Stimulated activated CD4-positive, alpha-beta T cell treated with anti-CD3 and anti-CD28 coated beads, Interleukin-1b, Interleukin-23, amount 100 ng/mL, for 1 hour (primary cell): ENCODE measurements at regions not wholly inside any gene's neighbourhood (a gene's known extent, or its start where the extent isn't known, plus 50 kb on each side); places are given as distances from the start of the nearest gene placed in this dataset.

ENCODE experiments used
- DNase-seq, 2 donors: peaks; one replicate each; pipeline ENCODE4 v3.0.0-alpha.2; 2020; ENCODE audit warnings: low read depth in 2 of 2

DNA sequence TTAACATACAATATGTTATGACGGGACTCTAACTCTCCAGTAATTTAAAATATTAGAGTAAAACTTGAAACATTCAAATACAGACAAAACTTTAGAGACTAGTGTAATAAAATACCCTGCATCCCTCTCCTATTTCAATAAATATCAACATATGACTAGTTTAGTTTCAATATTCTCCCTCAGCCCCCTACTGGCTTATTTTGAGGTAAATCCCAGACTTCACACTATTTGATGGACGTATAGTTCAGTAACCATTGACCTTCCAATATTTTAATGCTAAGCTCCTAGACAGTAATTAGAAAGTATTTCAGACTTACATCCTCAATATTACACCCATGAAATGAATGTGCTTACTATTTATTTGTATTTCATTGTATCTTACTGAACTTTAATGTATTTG lies 180.7 kb upstream of the STARD13 start:
- DNase-seq = no peak

DNA sequence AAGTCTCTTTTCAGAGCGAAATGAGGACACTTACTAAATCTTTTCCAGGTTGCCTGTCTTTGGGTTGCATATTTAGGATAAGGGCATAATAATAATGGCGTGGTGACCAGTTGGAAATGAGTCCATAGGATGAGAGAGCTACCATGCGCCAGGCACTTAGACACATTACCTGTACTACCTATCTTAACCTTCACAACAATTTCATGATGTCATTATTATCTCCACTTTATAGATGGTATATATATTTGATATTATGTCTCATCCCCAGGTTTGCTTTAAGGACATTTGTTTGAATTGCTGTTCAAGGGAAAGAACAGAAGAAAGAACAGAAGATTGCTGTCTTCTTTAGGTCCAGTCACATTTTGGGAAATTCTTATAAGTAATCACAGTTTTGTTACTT lies 182.0 kb upstream of the STARD13 start:
- no peak for DNase-seq

GRCh38 chr13:33471204-33471603 lies 185.6 kb upstream of the STARD13 start:
- no peak for DNase-seq

DNA sequence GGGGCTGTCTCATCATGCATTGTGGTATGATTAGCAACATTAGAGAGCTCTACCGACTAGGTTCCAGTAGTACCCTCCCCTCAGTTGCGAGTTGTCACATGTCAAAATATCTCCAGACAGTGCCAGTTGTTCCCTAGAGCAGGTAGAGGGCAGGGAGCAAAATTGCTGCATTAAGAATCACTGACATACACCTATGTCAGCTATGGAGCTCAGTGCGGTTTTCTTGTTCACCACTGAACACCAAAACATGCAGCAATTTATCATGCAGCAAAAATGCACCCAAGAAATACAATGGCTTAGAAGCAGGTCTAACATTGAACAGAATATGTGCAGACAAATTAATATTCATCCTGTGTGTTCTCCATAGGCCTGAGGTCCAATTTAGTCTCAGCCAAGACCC lies 186.9 kb upstream of the STARD13 start:
- DNase-seq = no peak

DNA sequence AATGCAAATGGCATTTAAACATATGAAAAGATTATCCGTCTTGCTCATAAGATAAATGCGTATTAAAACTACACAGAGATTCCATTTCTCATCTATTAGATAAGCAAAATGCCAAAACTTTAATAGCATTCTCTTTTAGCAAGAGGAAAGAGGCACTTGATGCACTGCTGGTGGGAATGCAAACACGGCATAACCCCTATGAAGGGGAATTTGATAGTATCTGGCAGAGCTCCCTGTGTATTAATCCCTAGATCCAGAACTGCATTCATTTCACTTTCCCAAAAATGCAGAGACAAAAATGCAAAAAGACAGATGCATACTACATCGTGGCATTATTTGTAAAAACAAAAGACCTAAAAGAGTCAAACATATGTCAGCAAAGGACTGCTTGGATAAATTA lies 193.6 kb upstream of the STARD13 start:
- no peak for DNase-seq

DNA sequence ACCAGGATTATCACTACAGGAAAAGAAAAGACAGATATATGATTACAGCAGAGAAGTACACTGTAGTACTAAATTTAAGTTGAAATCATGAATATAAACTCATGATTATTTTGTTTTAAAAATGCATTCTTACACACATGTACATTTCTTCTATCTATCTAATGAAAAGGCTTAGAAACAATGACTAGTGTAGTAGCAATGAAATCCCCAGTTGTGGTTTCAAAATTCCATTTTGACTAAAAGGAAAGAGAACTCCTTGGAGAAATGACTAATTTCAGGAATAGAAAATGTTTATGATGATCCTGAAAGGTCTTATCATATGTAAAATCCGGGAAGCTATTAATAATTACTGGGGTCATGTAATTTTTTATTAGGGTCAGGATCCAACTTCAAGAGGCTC lies 195.0 kb upstream of the STARD13 start:
- DNase-seq = no peak

- DNase-seq = no peak
Measured at GRCh38 chr13:33483471-33483870, 197.9 kb upstream of the STARD13 start.

DNA sequence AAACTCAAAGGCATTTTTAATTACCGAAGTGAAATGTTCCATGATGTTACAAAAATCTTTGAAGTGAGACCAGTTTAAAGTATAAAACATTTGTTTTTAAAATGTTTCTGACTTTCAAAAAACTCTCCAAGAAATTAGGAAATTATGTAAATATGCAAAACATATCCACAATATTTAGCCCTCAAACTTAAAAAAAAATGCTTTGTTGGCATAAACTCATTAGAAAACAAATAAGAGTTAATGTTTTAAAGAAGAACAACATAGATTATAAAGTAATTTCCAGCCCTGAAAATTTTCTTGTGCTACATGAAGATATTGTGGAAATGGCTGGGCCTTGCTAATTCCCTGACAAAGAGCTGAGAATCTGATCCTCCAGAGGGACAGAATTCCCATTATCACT lies 199.7 kb upstream of the STARD13 start:
- no peak for DNase-seq

- DNase-seq = no peak
Measured at GRCh38 chr13:33487575-33488243, 202.2 kb upstream of the STARD13 start.

- DNase-seq = no peak
Measured at GRCh38 chr13:33489563-33489962, 204.0 kb upstream of the STARD13 start.

DNA sequence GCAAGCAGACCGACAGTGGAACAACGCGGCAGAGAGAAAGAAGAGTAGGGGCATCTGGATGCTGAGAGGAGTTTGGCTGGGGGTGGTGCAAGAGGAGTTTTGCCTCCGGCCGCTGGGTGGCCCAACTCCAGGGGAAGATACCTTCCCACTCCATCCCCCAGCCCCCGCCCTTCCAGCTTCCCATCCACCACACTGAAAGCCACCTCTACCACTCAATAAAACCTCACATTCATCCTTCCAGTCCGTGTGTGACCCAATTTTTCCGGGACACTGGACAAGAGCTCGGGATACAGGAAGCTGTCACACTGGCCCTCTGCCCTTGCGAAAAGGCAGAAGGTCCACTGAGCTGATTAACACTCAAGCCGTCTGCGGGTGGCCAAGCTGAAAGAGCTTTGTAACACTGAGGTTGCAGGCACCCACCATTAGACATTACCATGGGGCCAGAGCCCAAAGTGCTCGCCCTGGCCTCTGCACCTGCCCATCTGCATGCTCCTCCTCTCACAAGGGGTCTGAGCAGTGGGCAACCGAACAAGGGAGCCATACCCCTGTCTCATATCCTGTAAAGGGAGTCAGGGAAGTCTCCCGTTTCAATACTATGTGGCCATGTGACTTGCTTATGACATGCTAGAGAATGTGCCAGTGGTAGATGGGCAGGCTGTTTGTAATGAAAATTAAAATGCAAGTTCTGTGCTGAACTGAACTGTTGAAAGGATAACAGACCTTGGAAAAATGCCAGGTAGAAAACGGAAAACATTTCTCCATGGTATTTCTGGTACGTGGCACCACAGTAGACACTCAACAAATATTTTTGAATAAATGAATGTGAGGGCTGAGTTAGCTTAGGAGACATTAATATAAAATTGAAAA lies 205.1 kb upstream of the STARD13 start:
- no peak for DNase-seq

DNA sequence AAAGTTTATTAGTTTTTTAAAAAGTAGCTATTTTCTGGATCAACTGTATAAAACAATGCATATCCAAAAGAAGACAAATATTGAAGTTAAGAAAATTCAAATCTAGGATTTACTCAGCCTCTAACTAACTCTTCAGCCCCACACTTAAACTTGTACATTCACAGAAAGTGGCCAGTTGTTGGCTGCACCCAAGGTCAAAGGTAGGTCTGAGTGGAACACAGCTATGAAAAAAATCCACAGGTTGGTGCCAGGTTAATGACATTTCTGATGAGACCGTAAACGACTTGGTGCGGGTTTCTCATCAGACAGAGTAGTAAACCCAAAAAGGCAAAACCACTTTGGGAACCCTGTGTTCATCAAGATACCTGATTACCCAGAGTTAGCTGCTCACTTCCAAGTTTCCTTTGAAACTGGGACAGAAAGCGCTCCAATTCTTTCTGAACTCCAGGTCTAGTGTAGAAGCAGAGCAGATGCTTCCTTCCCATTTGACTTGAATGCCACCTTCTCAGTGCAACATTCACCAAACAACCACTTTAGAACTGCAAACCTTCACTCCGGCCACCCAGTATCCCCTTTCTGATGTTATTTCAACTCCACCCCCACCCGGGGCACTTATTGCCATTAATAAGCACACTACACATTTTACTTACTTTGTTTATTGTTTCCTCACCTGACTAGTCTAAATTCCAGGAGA lies 208.3 kb upstream of the STARD13 start:
- DNase-seq = no peak

- no peak for DNase-seq
Measured at GRCh38 chr13:33494596-33495204, 209.1 kb upstream of the STARD13 start.

- no peak for DNase-seq
Measured at GRCh38 chr13:33496336-33496735, 210.8 kb upstream of the STARD13 start.

GRCh38 chr13:33497146-33497845 lies 211.7 kb upstream of the STARD13 start:
- no peak for DNase-seq

DNA sequence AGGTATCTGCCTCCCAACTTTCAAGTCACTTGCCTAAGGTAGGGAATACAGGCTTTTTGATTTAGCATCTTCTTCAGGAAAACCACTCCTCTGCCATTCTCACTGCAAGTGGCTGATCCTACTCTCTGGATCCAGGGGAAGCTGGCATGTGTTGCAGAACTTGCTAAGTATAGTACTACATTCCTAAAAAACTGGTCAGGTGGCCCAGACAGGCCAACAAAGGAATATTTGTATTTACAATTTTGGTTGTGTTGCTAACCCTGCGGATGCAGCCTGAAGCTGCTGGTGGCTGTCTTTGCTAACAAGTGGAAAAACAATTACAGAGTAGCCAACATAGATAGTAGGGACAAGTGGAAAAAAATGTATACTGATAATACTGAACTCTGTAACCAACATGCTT lies 222.5 kb upstream of the STARD13 start:
- DNase-seq = no peak

- DNase-seq = no peak
Measured at GRCh38 chr13:33509642-33510229, 224.2 kb upstream of the STARD13 start.

- DNase-seq = no peak
Measured at GRCh38 chr13:33510350-33510970, 224.9 kb upstream of the STARD13 start.

GRCh38 chr13:33512880-33513554 lies 227.5 kb upstream of the STARD13 start:
- DNase-seq = no peak

- DNase-seq = no peak
Measured at GRCh38 chr13:33514362-33514761, 228.8 kb upstream of the STARD13 start.
